SK-N-SH treated with all-trans-retinoic acid at 6 μM for 48 hours (cell line): ENCODE measurements at regions not wholly inside any gene's neighbourhood (a gene's known extent, or its start where the extent isn't known, plus 50 kb on each side); places are given as distances from the start of the nearest gene placed in this dataset.

Experiments used
- ATAC-seq: fragments of 200-7000 bp; cut with Tn5 transposase; 3 replicates; pipeline ENCODE4 v1.9.1; 2020; ENCODE audit warnings: mild to moderate bottlenecking, moderate library complexity
- BACH2 ChIP-seq: fragments of 250-450 bp; sonication (Bioruptor Pico); IDR thresholded peaks from 2 replicates; pipeline ENCODE4 v1.9.0; 2021; ENCODE audit warnings: mild to moderate bottlenecking, borderline replicate concordance
- CREB5 ChIP-seq: fragments of 250-450 bp; sonication (Bioruptor Pico); IDR thresholded peaks from 2 replicates; pipeline ENCODE4 v1.5.1; 2020; ENCODE audit warnings: low read depth, mild to moderate bottlenecking, moderate library complexity
- CSDC2 ChIP-seq: fragments of 250-450 bp; sonication (Bioruptor Pico); IDR thresholded peaks from 2 replicates; pipeline ENCODE4 v1.5.0; 2020; ENCODE audit warnings: mild to moderate bottlenecking, moderate library complexity
- CSRNP3 ChIP-seq: fragments of 250-450 bp; sonication (Bioruptor Pico); IDR thresholded peaks from 2 replicates; pipeline ENCODE4 v1.5.1; 2021; ENCODE audit warnings: mild to moderate bottlenecking, moderate library complexity
- GLIS3 ChIP-seq: fragments of 250-450 bp; sonication (Bioruptor Pico); IDR thresholded peaks from 2 replicates; pipeline ENCODE4 v1.5.0; 2020; ENCODE audit warnings: mild to moderate bottlenecking, moderate library complexity
- ISL1 ChIP-seq: fragments of 250-450 bp; sonication (Bioruptor Pico); IDR thresholded peaks from 2 replicates; pipeline ENCODE4 v2.1.2; 2022; ENCODE audit warnings: mild to moderate bottlenecking, moderate library complexity
- PATZ1 ChIP-seq: fragments of 250-450 bp; sonication (Bioruptor Pico); IDR thresholded peaks from 2 replicates; pipeline ENCODE4 v1.8.0; 2020; ENCODE audit warnings: mild to moderate bottlenecking, moderate library complexity, borderline replicate concordance
- POU6F1 ChIP-seq: fragments of 250-450 bp; sonication (Bioruptor Pico); IDR thresholded peaks from 2 replicates; pipeline ENCODE4 v1.8.0; 2021; ENCODE audit warnings: low read depth, mild to moderate bottlenecking, moderate library complexity, borderline replicate concordance
- PPARA ChIP-seq: fragments of 250-450 bp; sonication (Bioruptor Pico); IDR thresholded peaks from 2 replicates; pipeline ENCODE4 v1.5.0; 2020; ENCODE audit warnings: mild to moderate bottlenecking, borderline replicate concordance
- RARB ChIP-seq: fragments of 250-450 bp; sonication (Bioruptor Pico); IDR thresholded peaks from 2 replicates; pipeline ENCODE4 v1.8.0; 2021; ENCODE audit warnings: mild to moderate bottlenecking, moderate library complexity
- SNAI2 ChIP-seq: fragments of 250-450 bp; sonication (Bioruptor Pico); IDR thresholded peaks from 2 replicates; pipeline ENCODE4 v1.5.0; 2020; ENCODE audit warnings: mild to moderate bottlenecking, moderate library complexity
- TCF4 ChIP-seq: fragments of 250-450 bp; sonication (Bioruptor Pico); IDR thresholded peaks from 2 replicates; pipeline ENCODE4 v1.8.0; 2021; ENCODE audit warnings: mild to moderate bottlenecking, moderate library complexity, borderline replicate concordance
- TOX ChIP-seq: fragments of 250-450 bp; sonication (Bioruptor Pico); IDR thresholded peaks from 2 replicates; pipeline ENCODE4 v1.8.0; 2021; ENCODE audit warnings: mild to moderate bottlenecking, moderate library complexity, borderline replicate concordance
- TSHZ2 ChIP-seq: fragments of 250-450 bp; sonication (Bioruptor Pico); IDR thresholded peaks from 2 replicates; pipeline ENCODE4 v1.5.0; 2020; ENCODE audit warnings: mild to moderate bottlenecking, moderate library complexity
- ZC3H10 ChIP-seq: fragments of 250-450 bp; sonication (Bioruptor Pico); IDR thresholded peaks from 2 replicates; pipeline ENCODE4 v1.5.1; 2021; ENCODE audit warnings: mild to moderate bottlenecking, moderate library complexity
- ZFP3 ChIP-seq: fragments of 250-450 bp; sonication (Bioruptor Pico); IDR thresholded peaks from 2 replicates; pipeline ENCODE4 v1.5.0; 2020; ENCODE audit warnings: mild to moderate bottlenecking, moderate library complexity
- ZFP30 ChIP-seq: fragments of 450-650 bp; formaldehyde crosslinking; IDR thresholded peaks from 2 replicates; pipeline ENCODE4 v1.5.0; 2022; ENCODE audit warnings: mild to moderate bottlenecking, moderate library complexity
- ZNF70 ChIP-seq: fragments of 450-650 bp; formaldehyde crosslinking; IDR thresholded peaks from 2 replicates; pipeline ENCODE4 v1.5.0; 2020; ENCODE audit warnings: mild to moderate bottlenecking, moderate library complexity
- ZNF8 ChIP-seq: fragments of 450-650 bp; formaldehyde crosslinking; IDR thresholded peaks from 2 replicates; pipeline ENCODE4 v1.5.0; 2020; ENCODE audit warnings: mild to moderate bottlenecking, moderate library complexity

- no peak for TF ChIP-seq CREB5
- no peak for TF ChIP-seq TCF4 (CRISPR knock-in tag)
- TF ChIP-seq ISL1 = no peak
- no peak for TF ChIP-seq RARB
- ATAC-seq = no peak
These were observed 67.1 kb upstream of the ENPP6 start for GRCh38 chr4:184284742-184285141.

GRCh38 chr4:184284336-184284690 lies 66.6 kb upstream of the ENPP6 start:
- ATAC-seq = no peak
- TF ChIP-seq TSHZ2 (CRISPR knock-in tag) (no peak), GLIS3 (no peak), CSRNP3 (CRISPR knock-in tag) (no peak), ISL1 (no peak), ZNF70 (CRISPR knock-in tag) (no peak), POU6F1 (CRISPR knock-in tag) (no peak), PPARA (CRISPR knock-in tag) (no peak), ZNF8 (CRISPR knock-in tag) (no peak), ZC3H10 (CRISPR knock-in tag) (no peak)

GRCh38 chr4:184283659-184284335 lies 66.1 kb upstream of the ENPP6 start:
- ATAC-seq = no peak
- TF ChIP-seq CSDC2 (CRISPR knock-in tag) = no peak
- TF ChIP-seq PPARA (CRISPR knock-in tag) = no peak
- TF ChIP-seq ZNF70 (CRISPR knock-in tag) = no peak
- TF ChIP-seq ZFP3 (CRISPR knock-in tag) = no peak
- no peak for TF ChIP-seq ZC3H10 (CRISPR knock-in tag)
- no peak for TF ChIP-seq CREB5
- no peak for TF ChIP-seq ZFP30 (CRISPR knock-in tag)
- no peak for TF ChIP-seq TSHZ2 (CRISPR knock-in tag)
- TF ChIP-seq ISL1 = no peak
- no peak for TF ChIP-seq ZNF8 (CRISPR knock-in tag)
- TF ChIP-seq BACH2 (CRISPR knock-in tag) = no peak
- no peak for TF ChIP-seq CSRNP3 (CRISPR knock-in tag)
- TF ChIP-seq TCF4 (CRISPR knock-in tag) = no peak
- no peak for TF ChIP-seq SNAI2 (CRISPR knock-in tag)
- TF ChIP-seq TOX (CRISPR knock-in tag) = no peak
- TF ChIP-seq GLIS3 = no peak
- TF ChIP-seq PATZ1 (CRISPR knock-in tag) = no peak
- TF ChIP-seq POU6F1 (CRISPR knock-in tag) = no peak
